Ascending aorta (tissue), 2 donors: ENCODE measurements at regions not wholly inside any gene's neighbourhood (a gene's known extent, or its start where the extent isn't known, plus 50 kb on each side); places are given as distances from the start of the nearest gene placed in this dataset.
A peak's percentile ranks its signal among the peaks of the same experiment; 100 is the strongest.

Experiments
- DNase-seq, 2 donors: peaks; one replicate each; pipeline ENCODE4 v3.0.0-alpha.2; 2019; ENCODE audit warnings: low spot score in 2 of 2
- H3K27ac ChIP-seq, 2 donors: fragments of 200-600 bp; sonication (generic); one replicate each; pipeline ENCODE4 v1.5.1; 2016 to 2017; ENCODE audit warnings: mild to moderate bottlenecking in 1 of 2
- H3K27me3 ChIP-seq: fragments of 200-600 bp; sonication (generic); one replicate; pipeline ENCODE4 v1.5.1; 2017
- H3K36me3 ChIP-seq, 2 donors: fragments of 200-600 bp; sonication (generic); one replicate each; pipeline ENCODE4 v1.5.1; 2016
- H3K4me1 ChIP-seq, 2 donors: fragments of 200-600 bp; sonication (generic); one replicate each; pipeline ENCODE4 v1.5.1; 2016 to 2017; ENCODE audit warnings: mild to moderate bottlenecking in 1 of 2
- H3K4me3 ChIP-seq, 2 donors: fragments of 200-600 bp; sonication (generic); one replicate each; pipeline ENCODE4 v1.5.1; 2016 to 2017; ENCODE audit warnings: mild to moderate bottlenecking in 1 of 2
- H3K9me3 ChIP-seq, 2 donors: fragments of 200-600 bp; sonication (generic); one replicate each; pipeline ENCODE4 v1.5.1; 2016
- CTCF ChIP-seq, 3 experiments: fragments of 200-600 bp in 2 of 3; fragments of 450-650 bp in 1 of 3; sonication (generic) in 2 of 3; IDR thresholded peaks; one replicate each; pipeline ENCODE4 v1.5.1; 2016 to 2019; ENCODE audit warnings: antibody characterized with exemption in 3 of 3, mild to moderate bottlenecking in 1 of 3, moderate library complexity in 1 of 3
- intact Hi-C: fragments of 100-400 bp; cut with DNase I; formaldehyde crosslinking; loops from one replicate; pipeline ENCODE4 v1.15.1; 2023

- H3K27ac ChIP-seq, result peak overlapping the region; percentile 32 to 56
- peaks cover 0 to 3% of the 10 kb centered on the region in 2 donors for H3K9me3 ChIP-seq
- no peak for TF ChIP-seq CTCF (IDR thresholded peaks at IDR 0.05)
- H3K4me3 ChIP-seq, result peak overlapping the region in 1 of 2 donors; percentile 7
- no peaks in the 10 kb centered on the region for H3K27me3 ChIP-seq
- H3K4me1 ChIP-seq, result peaks cover 0 to 10% of the 10 kb centered on the region in 2 donors
- intact Hi-C loops, result no loop called here
- peak; percentile 17 to 73 for DNase-seq
- no peaks in the 10 kb centered on the region for H3K36me3 ChIP-seq
Observed at GRCh38 chr5:87020099-87020934, 247.4 kb upstream of the RASA1 start.

- Histone ChIP-seq H3K36me3 (no peaks in the 10 kb centered on the region), H3K9me3 (peaks cover 0 to 3% of the 10 kb centered on the region in 2 donors), H3K27me3 (no peaks in the 10 kb centered on the region), H3K27ac (no peak overlapping the region), H3K4me1 (peaks cover 0 to 10% of the 10 kb centered on the region in 2 donors), H3K4me3 (no peak overlapping the region)
- DNase-seq, result no peak
- intact Hi-C loops, result no loop called here
- no peak for TF ChIP-seq CTCF (IDR thresholded peaks at IDR 0.05)
Observed at GRCh38 chr5:87022415-87022814, 245.3 kb upstream of the RASA1 start.

- no peaks in the 10 kb centered on the region for H3K36me3 ChIP-seq
- no peak for TF ChIP-seq CTCF (IDR thresholded peaks at IDR 0.05)
Observed at GRCh38 chr5:87027570-87027969, 240.1 kb upstream of the RASA1 start.

DNA sequence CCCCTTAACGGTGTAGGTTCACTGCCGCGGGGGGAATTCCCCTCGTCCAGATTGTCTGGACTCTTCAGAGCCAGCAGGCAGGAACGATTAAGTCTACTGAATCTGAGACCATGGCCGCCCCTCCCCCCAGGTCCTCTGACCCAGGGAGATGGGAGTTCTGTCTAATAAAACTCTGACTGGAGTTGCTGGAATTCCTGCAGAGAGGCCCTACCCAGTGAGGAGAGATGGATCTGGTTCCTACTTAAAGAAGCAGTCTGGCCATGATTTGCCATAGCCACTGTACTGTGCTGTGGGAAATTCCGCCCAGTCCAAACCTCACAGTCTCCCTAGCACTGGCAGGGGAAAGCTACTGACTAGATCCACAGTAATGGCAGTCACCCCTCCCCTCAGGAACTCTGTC, 237.7 kb upstream of the RASA1 start:
- no peaks in the 10 kb centered on the region for H3K27me3 ChIP-seq
- intact Hi-C loops, result no loop called here
- TF ChIP-seq CTCF (IDR thresholded peaks at IDR 0.05), result no peak

More at GRCh38 chr5:87027570-87027969, 240.1 kb upstream of the RASA1 start:
- Histone ChIP-seq H3K27me3 (no peaks in the 10 kb centered on the region), H3K9me3 (peaks cover 0 to 3% of the 10 kb centered on the region in 2 donors), H3K27ac (no peak overlapping the region), H3K4me1 (no peaks in the 10 kb centered on the region), H3K4me3 (no peak overlapping the region)
- intact Hi-C loops, result no loop called here
- no peak for DNase-seq

DNA sequence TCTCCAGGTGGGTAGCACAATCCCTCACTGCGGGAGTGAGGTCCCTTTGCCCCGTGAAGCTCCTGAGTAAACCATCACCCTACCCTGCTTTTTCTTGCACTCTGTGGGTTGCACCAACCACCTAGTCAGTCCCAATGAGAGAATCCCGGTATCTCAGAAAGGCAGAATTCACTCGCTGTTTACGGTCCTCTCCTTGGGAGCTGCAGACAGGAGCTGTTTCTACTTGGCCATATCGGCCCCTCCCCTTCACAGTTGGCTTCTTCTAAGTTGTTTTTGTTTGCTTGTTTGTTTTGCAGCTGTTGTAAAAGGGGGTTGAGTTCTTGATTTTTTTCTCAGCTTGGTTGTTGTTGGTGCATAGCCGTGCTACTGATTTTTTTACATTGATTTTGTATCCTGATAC, 237.0 kb upstream of the RASA1 start:
- no peak for TF ChIP-seq CTCF (IDR thresholded peaks at IDR 0.05)

More for the DNA sequence above, 237.7 kb upstream of the RASA1 start:
- H3K36me3 ChIP-seq, result no peaks in the 10 kb centered on the region
- no peaks in the 10 kb centered on the region for H3K9me3 ChIP-seq
- DNase-seq, result no peak
- no peaks in the 10 kb centered on the region for H3K4me1 ChIP-seq
- no peak overlapping the region for H3K4me3 ChIP-seq
- no peak overlapping the region for H3K27ac ChIP-seq

More for the DNA sequence above, 237.0 kb upstream of the RASA1 start:
- no peaks in the 10 kb centered on the region for H3K9me3 ChIP-seq
- DNase-seq, result no peak
- H3K27me3 ChIP-seq, result no peaks in the 10 kb centered on the region
- H3K27ac ChIP-seq, result no peak overlapping the region
- H3K4me3 ChIP-seq, result no peak overlapping the region
- H3K4me1 ChIP-seq, result no peaks in the 10 kb centered on the region
- intact Hi-C loops, result no loop called here
- no peaks in the 10 kb centered on the region for H3K36me3 ChIP-seq
